GM21619 (cell line): ENCODE measurements at regions not wholly inside any gene's neighbourhood (a gene's known extent, or its start where the extent isn't known, plus 50 kb on each side); places are given as distances from the start of the nearest gene placed in this dataset.

Experiments used
- ATAC-seq: cut with Tn5 transposase; IDR thresholded peaks from one replicate; pipeline ENCODE4 v1.9.1; 2021; ENCODE audit not compliant: unreplicated experiment

DNA sequence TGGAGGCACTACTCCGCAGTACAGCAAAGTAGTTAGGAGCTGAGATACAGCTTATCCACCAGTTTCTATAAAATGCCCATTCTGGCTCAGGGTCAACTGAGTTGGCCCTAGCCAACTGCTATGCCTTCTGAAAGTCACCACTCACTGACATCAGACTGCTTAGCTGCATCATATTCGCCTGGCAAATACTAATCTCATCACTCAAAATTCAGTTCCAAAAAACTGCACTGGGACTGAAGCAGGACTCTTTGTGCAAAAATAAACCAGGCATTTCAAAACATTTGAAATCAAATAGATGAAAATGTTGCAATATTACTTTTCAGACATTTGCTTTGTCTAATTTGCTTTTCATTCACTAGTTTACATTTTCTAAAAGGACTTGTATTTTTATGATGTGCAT lies 230.0 kb downstream of the ALDH8A1 start:
- no peak for ATAC-seq

GRCh38 chr6:134719286-134719685 lies 230.6 kb downstream of the ALDH8A1 start:
- ATAC-seq, result no peak

DNA sequence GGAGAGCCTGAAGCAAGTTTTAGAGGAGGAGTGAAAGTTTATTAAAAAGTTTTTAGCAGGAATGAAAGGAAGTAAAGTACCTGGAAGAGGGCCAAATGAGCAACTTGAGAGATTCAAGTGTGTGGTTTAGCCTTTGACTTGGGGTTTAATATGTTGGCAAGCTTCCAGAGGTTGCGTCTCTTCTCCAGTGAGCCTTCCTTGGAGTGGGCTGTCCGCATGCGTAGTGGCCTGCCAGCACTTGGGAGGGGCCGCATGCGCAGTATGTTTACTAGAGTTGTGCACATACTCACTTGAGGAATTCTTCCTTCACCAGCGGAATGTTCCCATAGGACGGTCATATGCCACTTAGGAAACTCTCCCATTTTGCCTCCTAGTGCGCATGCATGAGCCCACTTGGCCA lies 235.2 kb downstream of the ALDH8A1 start:
- ATAC-seq, result no peak

DNA sequence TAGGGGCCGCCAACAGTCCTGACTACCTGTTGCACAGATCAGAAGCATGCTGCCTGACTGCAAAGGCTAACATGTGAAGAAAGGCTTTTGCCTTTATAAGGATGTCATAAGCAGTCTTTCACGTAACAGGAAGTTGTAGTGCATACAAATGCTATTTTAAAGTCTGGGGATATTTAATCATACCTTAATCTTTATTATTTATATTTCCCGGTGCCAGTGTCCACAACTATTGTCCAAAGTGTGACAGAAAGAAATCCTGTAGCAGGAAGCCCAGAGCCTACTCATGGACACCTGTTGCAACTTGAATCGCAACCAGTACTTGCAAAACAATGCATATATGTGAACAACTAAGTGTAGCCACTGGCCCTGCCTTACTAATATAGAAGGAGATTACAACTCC lies 235.8 kb downstream of the ALDH8A1 start:
- ATAC-seq, result no peak

DNA sequence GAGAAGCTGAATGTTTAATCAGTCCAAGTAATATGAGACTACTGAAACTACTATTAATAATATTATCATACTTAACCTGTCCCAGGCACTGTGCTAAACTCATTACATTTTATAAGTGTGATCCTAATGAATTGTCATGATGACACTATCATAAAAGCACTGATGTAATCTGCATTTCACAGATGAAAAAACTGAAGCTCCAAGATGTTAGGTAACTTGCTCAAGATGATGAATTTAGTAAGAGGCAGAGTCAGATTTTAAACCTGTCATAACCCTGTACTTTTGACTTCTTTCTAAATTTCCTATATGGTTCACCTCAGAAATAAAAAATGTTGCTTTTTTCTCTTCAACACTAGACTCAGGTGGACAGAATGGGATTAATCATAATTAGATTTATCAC lies 237.6 kb downstream of the ALDH8A1 start:
- ATAC-seq, result no peak

GRCh38 chr6:134708079-134708478 lies 241.8 kb downstream of the ALDH8A1 start:
- ATAC-seq, result no peak

DNA sequence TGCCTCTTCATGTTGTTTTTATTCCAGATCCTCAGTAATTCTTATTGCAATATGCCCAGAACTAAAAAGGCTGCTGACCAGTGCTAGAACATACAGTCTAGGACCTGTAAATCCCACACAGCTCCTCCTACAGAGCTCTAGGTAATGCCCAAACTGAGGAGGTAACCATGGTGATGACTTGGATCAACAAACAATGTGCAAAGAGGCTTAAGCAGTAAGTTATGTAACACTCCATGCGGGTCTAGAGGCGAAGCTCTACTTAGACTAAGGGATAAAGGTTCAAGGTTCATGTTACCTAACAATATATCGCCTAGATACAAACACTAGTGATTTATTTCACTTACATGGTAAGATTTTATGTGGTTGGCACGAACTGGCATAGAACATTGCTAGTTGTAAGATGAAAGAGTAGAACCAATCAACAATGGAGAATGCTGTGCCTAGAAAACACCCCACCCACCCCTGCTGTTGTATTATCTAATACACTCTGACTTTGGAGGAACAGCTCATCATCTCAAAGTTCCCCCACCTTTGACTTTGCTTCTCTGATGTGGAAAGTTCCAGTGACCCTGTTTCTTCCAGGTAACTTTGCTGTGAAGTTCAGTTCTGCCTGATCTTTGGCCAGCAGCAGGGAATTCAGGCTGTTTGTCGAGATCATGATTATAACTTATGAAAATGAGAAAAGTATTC lies 242.4 kb downstream of the ALDH8A1 start:
- no peak for ATAC-seq

GRCh38 chr6:134706806-134707205 lies 243.1 kb downstream of the ALDH8A1 start:
- ATAC-seq, result no peak

- ATAC-seq, result no peak
Observed at GRCh38 chr6:134706153-134706552, 243.7 kb downstream of the ALDH8A1 start.

- no peak for ATAC-seq
Observed at GRCh38 chr6:134703206-134703605, 246.7 kb downstream of the ALDH8A1 start.

DNA sequence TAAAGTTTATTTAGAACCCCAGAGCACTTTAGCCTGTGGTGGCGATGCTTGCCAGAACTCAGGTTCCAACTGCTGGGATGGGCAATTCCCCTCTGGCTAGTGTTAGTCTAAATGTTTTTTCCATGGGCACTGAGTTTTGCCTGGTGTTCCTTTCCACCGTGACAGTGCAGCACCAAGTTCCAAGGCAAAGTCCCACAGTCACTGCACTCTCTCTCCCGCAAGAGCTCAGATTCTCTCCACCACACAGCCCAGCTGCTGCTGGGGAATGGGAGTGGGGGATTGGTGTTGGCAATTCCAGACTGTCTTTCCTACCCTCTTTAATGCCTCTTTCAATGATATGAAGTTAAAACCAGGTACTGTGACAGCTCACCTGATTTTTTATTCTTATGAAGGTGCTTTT lies 247.6 kb downstream of the ALDH8A1 start:
- ATAC-seq, result no peak

GRCh38 chr6:134701301-134701700 lies 248.6 kb downstream of the ALDH8A1 start:
- ATAC-seq, result no peak

DNA sequence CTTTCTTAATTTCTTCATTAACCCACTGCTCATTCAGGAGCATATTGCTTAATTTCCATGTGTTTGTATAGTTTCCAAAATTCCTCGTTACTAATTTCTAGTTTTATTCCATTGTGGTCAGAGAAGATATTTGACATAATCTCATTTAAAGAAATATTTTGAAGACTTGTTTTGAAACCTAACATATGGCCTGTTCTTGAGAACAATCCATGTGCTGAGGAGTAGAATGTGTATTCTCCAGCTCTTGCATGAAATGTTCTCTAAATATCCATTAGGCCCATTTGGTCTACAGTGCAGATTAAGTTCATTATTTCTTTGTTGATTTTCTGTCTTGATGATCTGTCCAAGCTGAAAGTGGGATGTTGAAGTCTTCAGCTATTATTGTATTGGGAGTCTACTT lies 251.7 kb downstream of the ALDH8A1 start:
- no peak for ATAC-seq

GRCh38 chr6:134692008-134692407 lies 257.9 kb downstream of the ALDH8A1 start:
- ATAC-seq, result no peak

- ATAC-seq, result no peak
Observed at GRCh38 chr6:134691180-134691579, 258.7 kb downstream of the ALDH8A1 start.

GRCh38 chr6:134690048-134690447 lies 259.9 kb downstream of the ALDH8A1 start:
- no peak for ATAC-seq

- no peak for ATAC-seq
Observed at GRCh38 chr6:134689641-134690040, 260.3 kb downstream of the ALDH8A1 start.

- ATAC-seq, result no peak
Observed at GRCh38 chr6:134689177-134689576, 260.7 kb downstream of the ALDH8A1 start.

GRCh38 chr6:134686071-134686470 lies 263.8 kb downstream of the ALDH8A1 start:
- no peak for ATAC-seq

DNA sequence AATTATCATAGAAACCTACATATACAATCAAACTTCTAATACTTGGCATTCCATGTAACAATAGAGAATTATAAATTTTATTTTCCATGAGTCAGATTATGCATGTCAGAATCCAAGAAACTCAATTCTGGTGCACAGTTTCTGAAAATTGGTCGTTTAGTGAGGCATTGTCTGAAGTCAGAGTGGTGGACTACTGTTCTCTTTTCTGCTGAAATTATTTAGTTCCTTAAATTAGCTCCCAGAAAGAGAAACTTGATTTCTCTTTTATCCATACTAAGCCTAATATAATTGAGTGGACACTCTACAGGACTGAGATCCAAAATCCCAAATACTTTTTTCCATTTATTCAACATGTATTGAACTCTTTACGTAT lies 265.5 kb downstream of the ALDH8A1 start:
- no peak for ATAC-seq

GRCh38 chr6:134683783-134684422 lies 266.0 kb downstream of the ALDH8A1 start:
- ATAC-seq, result no peak

DNA sequence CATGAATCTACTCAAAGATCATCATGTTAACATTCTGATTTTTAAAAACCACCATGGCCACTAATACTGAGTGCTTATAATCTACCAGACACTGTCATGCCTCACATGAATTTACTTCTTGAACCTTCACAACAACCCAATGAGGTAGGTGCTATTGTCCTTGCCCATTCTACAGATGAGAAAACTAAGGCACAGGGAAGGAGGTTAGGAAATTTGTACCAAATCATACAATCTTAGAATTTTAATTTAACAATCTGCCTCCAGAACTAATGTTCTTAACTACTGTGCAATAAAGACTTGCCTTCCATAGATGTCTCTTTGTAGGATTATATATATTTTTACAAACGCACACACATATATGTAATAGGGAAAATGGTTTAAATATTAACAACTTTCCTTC lies 269.5 kb downstream of the ALDH8A1 start:
- no peak for ATAC-seq

DNA sequence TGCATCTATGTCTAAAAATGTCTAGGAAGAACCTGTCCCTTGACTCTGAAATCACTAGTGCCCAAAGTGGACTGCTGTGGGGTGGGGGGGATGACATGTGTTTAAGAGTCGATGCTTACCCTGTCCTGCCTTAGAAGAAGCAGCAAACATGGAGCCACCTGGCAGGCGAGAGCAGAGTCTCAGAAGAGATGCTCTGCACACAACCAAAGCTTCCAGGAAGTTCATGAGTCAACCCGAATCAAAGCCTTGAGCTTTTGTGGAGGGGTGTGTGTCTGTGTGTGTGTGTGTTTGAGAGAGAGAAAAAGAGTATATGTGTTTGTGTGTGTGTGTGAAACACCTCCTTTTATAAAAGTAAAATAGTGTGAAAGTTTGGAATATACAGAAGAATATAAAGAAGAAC lies 269.9 kb downstream of the ALDH8A1 start:
- no peak for ATAC-seq
